CD1c-positive myeloid dendritic cell (primary cell): ENCODE measurements at regions not wholly inside any gene's neighbourhood (a gene's known extent, or its start where the extent isn't known, plus 50 kb on each side); places are given as distances from the start of the nearest gene placed in this dataset.

Experiments used
- DNase-seq: peaks from one replicate; pipeline ENCODE4 v3.0.0-alpha.2; 2016; ENCODE audit errors: extremely low spot score

GRCh38 chr21:16357994-16358393 lies 628.2 kb downstream of the USP25 start:
- no peak for DNase-seq

- DNase-seq: no peak
Measured at GRCh38 chr21:16358784-16359183, 629.0 kb downstream of the USP25 start.

GRCh38 chr21:16363100-16363499 lies 633.3 kb downstream of the USP25 start:
- no peak for DNase-seq

- no peak for DNase-seq
Measured at GRCh38 chr21:16363518-16363917, 633.7 kb downstream of the USP25 start.

GRCh38 chr21:16366207-16366606 lies 636.4 kb downstream of the USP25 start:
- no peak for DNase-seq

GRCh38 chr21:16367079-16367478 lies 637.3 kb downstream of the USP25 start:
- no peak for DNase-seq

- DNase-seq: no peak
Measured at GRCh38 chr21:16370186-16370585, 640.4 kb downstream of the USP25 start.

GRCh38 chr21:16372586-16372985 lies 642.8 kb downstream of the USP25 start:
- no peak for DNase-seq

GRCh38 chr21:16376673-16377072 lies 646.9 kb downstream of the USP25 start:
- DNase-seq: no peak

GRCh38 chr21:16377120-16377658 lies 647.4 kb downstream of the USP25 start:
- DNase-seq: no peak

GRCh38 chr21:16377857-16378256 lies 648.1 kb downstream of the USP25 start:
- no peak for DNase-seq

- no peak for DNase-seq
Measured at GRCh38 chr21:16378525-16378924, 648.7 kb downstream of the USP25 start.

GRCh38 chr21:16388291-16388690 lies 658.5 kb downstream of the USP25 start:
- DNase-seq: no peak

GRCh38 chr21:16388911-16389560 lies 659.3 kb downstream of the USP25 start:
- no peak for DNase-seq

GRCh38 chr21:16389643-16390042 lies 659.9 kb downstream of the USP25 start:
- no peak for DNase-seq

GRCh38 chr21:16395285-16395684 lies 665.5 kb downstream of the USP25 start:
- DNase-seq: no peak

GRCh38 chr21:16402752-16403151 lies 673.0 kb downstream of the USP25 start:
- DNase-seq: no peak

GRCh38 chr21:16404776-16405175 lies 675.0 kb downstream of the USP25 start:
- DNase-seq: no peak

- no peak for DNase-seq
Measured at GRCh38 chr21:16406355-16406754, 676.6 kb downstream of the USP25 start.

- DNase-seq: no peak
Measured at GRCh38 chr21:16407403-16408240, 677.8 kb downstream of the USP25 start.

- no peak for DNase-seq
Measured at GRCh38 chr21:16408280-16408679, 678.5 kb downstream of the USP25 start.

- DNase-seq: no peak
Measured at GRCh38 chr21:16409352-16409751, 679.6 kb downstream of the USP25 start.

- DNase-seq: no peak
Measured at GRCh38 chr21:16418226-16418625, 688.4 kb downstream of the USP25 start.
